Uterus (tissue), 3 donors: ENCODE measurements at regions not wholly inside any gene's neighbourhood (a gene's known extent, or its start where the extent isn't known, plus 50 kb on each side); places are given as distances from the start of the nearest gene placed in this dataset.

ENCODE experiments used
- DNase-seq, 2 donors: peaks; one replicate each; pipeline ENCODE4 v3.0.0-alpha.2; 2019 to 2020
- H3K27ac ChIP-seq, 2 donors: fragments of 200-600 bp; sonication (generic); 1 replicate in 1 of 2; 2 replicates in 1 of 2; pipeline ENCODE4 v1.5.1; 2016 to 2018
- H3K27me3 ChIP-seq, 2 donors: fragments of 200-600 bp; sonication (generic); one replicate each; pipeline ENCODE4 v1.5.1; 2018 to 2019; ENCODE audit warnings: control low read depth in 1 of 2
- H3K36me3 ChIP-seq, 2 donors: fragments of 200-600 bp; sonication (generic); one replicate each; pipeline ENCODE4 v1.5.1; 2019; ENCODE audit warnings: control low read depth in 1 of 2
- H3K4me1 ChIP-seq, 2 donors: fragments of 200-600 bp; sonication (generic); one replicate each; pipeline ENCODE4 v1.5.1; 2018 to 2019; ENCODE audit warnings: control low read depth in 1 of 2
- H3K4me3 ChIP-seq, 2 donors: fragments of 200-600 bp; sonication (generic); 1 replicate in 1 of 2; 2 replicates in 1 of 2; pipeline ENCODE4 v1.5.1; 2018 to 2019; ENCODE audit warnings: mild to moderate bottlenecking in 1 of 2
- H3K9me3 ChIP-seq, 2 donors: fragments of 200-600 bp; sonication (generic); one replicate each; pipeline ENCODE4 v1.5.1; 2019; ENCODE audit warnings: control low read depth in 1 of 2
- POLR2A ChIP-seq, 2 donors: fragments of 450-650 bp; IDR thresholded peaks; one replicate each; pipeline ENCODE4 v1.6.1; 2016; ENCODE audit warnings: antibody characterized with exemption in 2 of 2, mild to moderate bottlenecking in 1 of 2, moderate library complexity in 1 of 2
- intact Hi-C: fragments of 100-400 bp; cut with DNase I; formaldehyde crosslinking; loops from one replicate; pipeline ENCODE4 v1.15.1; 2023; ENCODE audit warnings: low total_unique reads
- TF ChIP-seq, protein P1 (sequence below), 4 experiments: fragments of 200-600 bp in 2 of 4; fragments of 450-650 bp in 2 of 4; sonication (generic) in 2 of 4; IDR thresholded peaks; one replicate each; pipeline ENCODE4 v1.5.1; 2016 to 2019; ENCODE audit warnings: antibody characterized with exemption in 4 of 4, mild to moderate bottlenecking in 2 of 4, moderate library complexity in 1 of 4
- donor health status: DM: yes; HTN: yes; CAD: no.

DNA sequence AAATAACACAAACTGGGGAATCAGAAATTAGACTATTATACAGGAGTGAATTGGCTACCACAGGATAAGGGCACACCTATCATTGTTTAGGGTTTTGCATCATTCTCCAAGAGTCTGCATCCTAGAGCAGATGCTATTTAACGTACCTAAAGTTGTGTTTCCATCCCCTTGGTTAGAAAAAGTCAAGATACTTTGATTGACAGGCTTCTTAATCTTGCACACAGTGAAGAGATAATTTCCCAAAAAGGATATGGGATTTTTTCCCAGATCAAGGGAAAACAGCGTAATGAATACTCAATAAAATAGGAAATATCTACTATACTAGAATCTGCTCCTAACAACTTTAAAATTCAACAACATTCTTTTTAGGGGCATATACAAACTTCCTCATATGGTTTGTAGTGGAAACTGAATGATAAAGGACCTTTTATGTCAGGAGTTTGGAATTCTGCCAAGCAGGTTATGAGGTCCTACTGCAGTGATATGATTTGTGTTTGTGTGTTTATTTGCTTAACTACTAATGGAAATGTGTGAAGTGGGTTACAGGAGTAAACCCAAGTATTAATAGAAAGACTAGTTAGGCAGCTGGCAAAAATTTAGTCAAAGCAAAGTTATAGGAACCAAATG lies 124.1 kb upstream of the MME start:
- no peak for TF ChIP-seq POLR2A (IDR thresholded peaks at IDR 0.05)
- TF ChIP-seq, protein P1, sequence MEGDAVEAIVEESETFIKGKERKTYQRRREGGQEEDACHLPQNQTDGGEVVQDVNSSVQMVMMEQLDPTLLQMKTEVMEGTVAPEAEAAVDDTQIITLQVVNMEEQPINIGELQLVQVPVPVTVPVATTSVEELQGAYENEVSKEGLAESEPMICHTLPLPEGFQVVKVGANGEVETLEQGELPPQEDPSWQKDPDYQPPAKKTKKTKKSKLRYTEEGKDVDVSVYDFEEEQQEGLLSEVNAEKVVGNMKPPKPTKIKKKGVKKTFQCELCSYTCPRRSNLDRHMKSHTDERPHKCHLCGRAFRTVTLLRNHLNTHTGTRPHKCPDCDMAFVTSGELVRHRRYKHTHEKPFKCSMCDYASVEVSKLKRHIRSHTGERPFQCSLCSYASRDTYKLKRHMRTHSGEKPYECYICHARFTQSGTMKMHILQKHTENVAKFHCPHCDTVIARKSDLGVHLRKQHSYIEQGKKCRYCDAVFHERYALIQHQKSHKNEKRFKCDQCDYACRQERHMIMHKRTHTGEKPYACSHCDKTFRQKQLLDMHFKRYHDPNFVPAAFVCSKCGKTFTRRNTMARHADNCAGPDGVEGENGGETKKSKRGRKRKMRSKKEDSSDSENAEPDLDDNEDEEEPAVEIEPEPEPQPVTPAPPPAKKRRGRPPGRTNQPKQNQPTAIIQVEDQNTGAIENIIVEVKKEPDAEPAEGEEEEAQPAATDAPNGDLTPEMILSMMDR (IDR thresholded peaks at IDR 0.05): no peak
- intact Hi-C loops: no loop called here
- H3K27ac ChIP-seq: no peak overlapping the region
- no peak for DNase-seq
- H3K27me3 ChIP-seq: no peaks in the 10 kb centered on the region
- no peaks in the 10 kb centered on the region for H3K36me3 ChIP-seq
- no peak overlapping the region for H3K4me3 ChIP-seq
- peaks cover 0 to 3% of the 10 kb centered on the region in 2 donors for H3K9me3 ChIP-seq
- H3K4me1 ChIP-seq: no peaks in the 10 kb centered on the region

DNA sequence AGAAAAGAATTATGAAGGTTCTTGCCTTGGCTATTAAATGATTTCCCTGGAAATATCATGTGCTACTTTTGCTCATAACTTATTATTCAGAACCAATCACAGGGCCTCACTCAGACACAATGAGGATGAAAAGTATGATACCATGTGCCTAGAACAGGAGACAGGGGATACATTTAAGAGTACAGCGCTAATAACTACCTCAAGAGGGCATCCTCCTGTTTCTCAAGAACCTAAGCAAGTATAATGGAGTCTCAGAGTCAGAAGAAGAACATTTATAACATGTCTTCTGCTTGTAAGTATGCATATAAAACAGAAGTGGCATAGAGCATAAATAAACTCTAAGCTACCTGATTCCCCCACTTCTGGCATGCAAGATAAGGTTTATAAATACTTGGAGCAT lies 125.4 kb upstream of the MME start:
- Histone ChIP-seq H3K27ac (no peak overlapping the region), H3K27me3 (no peaks in the 10 kb centered on the region), H3K4me1 (no peaks in the 10 kb centered on the region), H3K4me3 (no peak overlapping the region), H3K36me3 (no peaks in the 10 kb centered on the region), H3K9me3 (peaks cover 0 to 3% of the 10 kb centered on the region in 2 donors)
- intact Hi-C loops: no loop called here
- TF ChIP-seq, protein P1 (IDR thresholded peaks at IDR 0.05): no peak
- DNase-seq: no peak

DNA sequence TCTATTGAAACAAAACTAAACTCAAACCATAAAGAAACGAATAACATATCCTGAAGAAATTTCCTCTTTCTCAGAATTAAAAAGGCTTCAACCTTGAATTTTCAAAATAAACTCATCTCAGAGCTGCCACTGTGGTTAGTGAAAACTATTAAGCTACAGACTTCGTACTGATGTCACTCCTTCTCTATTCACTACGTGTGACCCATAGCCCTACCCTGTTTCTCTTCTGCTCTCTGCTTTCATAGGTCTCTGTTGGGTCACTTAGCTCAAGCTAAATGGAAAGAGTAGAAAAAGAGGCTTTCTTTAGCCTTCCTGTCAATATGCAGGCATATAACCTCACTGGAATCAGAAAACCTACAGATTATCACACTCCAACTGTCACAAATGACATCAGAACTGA lies 126.6 kb upstream of the MME start:
- Histone ChIP-seq H3K4me1 (no peaks in the 10 kb centered on the region), H3K27ac (no peak overlapping the region), H3K27me3 (no peaks in the 10 kb centered on the region), H3K4me3 (no peak overlapping the region), H3K9me3 (peaks cover 0 to 3% of the 10 kb centered on the region in 2 donors), H3K36me3 (no peaks in the 10 kb centered on the region)
- intact Hi-C loops: no loop called here
- DNase-seq: no peak
- TF ChIP-seq, protein P1 (IDR thresholded peaks at IDR 0.05): no peak
- TF ChIP-seq POLR2A (IDR thresholded peaks at IDR 0.05): no peak

DNA sequence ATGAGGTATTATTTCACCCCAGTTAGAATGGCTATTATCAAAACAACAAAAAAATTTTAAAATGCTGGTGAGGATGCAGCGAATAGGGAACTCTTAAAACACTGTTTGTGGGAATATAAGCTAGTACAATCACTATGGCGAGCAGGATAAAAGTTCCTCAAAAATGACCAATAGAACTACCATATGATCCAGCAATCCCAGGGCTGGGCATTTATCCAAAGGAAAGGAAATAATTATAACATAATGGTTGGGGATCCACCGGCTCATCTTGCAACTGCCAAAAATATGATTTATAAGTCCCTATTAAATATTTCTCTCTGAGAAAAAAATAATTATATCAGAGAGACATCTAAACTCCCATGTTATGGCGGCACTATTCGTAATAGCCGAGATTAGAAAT lies 127.6 kb upstream of the MME start:
- DNase-seq: no peak
- intact Hi-C loops: no loop called here
- Histone ChIP-seq H3K27me3 (no peaks in the 10 kb centered on the region), H3K27ac (no peak overlapping the region), H3K4me3 (no peak overlapping the region), H3K36me3 (no peaks in the 10 kb centered on the region), H3K4me1 (no peaks in the 10 kb centered on the region), H3K9me3 (peaks cover 0 to 3% of the 10 kb centered on the region in 2 donors)
- TF ChIP-seq, protein P1 (IDR thresholded peaks at IDR 0.05): no peak
- TF ChIP-seq POLR2A (IDR thresholded peaks at IDR 0.05): no peak

DNA sequence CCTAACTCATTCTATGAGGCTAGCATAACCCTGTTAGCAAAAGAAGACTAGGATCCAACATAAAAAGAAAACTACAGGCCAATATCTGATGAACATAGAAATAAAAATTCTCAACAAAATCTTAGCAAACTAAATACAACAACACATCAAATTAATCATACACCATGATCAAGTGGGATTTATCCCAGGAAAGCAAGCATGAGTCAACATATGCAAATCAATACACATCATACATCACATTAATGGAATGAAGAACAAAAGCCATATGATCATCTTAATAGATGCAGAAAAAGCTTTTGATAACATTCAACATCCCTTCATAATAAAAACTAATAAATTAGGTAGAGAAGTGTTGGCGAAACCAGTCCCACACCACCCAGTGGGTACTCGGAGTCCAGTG lies 136.1 kb upstream of the MME start:
- Histone ChIP-seq H3K27ac (no peak overlapping the region), H3K4me3 (no peak overlapping the region), H3K36me3 (no peaks in the 10 kb centered on the region), H3K27me3 (no peaks in the 10 kb centered on the region), H3K4me1 (no peaks in the 10 kb centered on the region), H3K9me3 (no peaks in the 10 kb centered on the region)
- intact Hi-C loops: no loop called here
- no peak for DNase-seq
- no peak for TF ChIP-seq POLR2A (IDR thresholded peaks at IDR 0.05)
- TF ChIP-seq, protein P1 (IDR thresholded peaks at IDR 0.05): no peak
